GM23338 (cell line): ENCODE measurements at regions not wholly inside any gene's neighbourhood (a gene's known extent, or its start where the extent isn't known, plus 50 kb on each side); places are given as distances from the start of the nearest gene placed in this dataset.

Experiments used
- CREB1 ChIP-seq: fragments of 250-450 bp; sonication (Bioruptor Pico); IDR thresholded peaks from 2 replicates; pipeline ENCODE4 v1.5.0; 2020; ENCODE audit warnings: low read depth, mild to moderate bottlenecking, moderate library complexity
- CTCF ChIP-seq, 2 experiments: fragments of 200-600 bp in 1 of 2; sonication (generic) in 1 of 2; conservative IDR thresholded peaks; 2 replicates each; pipeline versions ENCODE4 v1.5.1 to v1.6.1; 2016 to 2017; ENCODE audit warnings: antibody characterized with exemption in 2 of 2, low read depth in 2 of 2, mild to moderate bottlenecking in 2 of 2, moderate library complexity in 1 of 2
- EZH2 ChIP-seq: fragments of 200-600 bp; sonication (generic); IDR thresholded peaks from one replicate; pipeline ENCODE4 v1.8.0; 2017; ENCODE audit warnings: antibody characterized with exemption, mild to moderate bottlenecking, low read depth; ENCODE audit not compliant: unreplicated experiment
- EZH2phosphoT487 ChIP-seq: fragments of 200-600 bp; sonication (generic); IDR thresholded peaks from one replicate; pipeline ENCODE4 v1.8.1; 2018; ENCODE audit warnings: antibody characterized with exemption; ENCODE audit not compliant: unreplicated experiment
- JUNB ChIP-seq: IDR thresholded peaks from one replicate; pipeline ENCODE4 v1.6.1; 2016; ENCODE audit warnings: antibody characterized with exemption; ENCODE audit not compliant: unreplicated experiment
- POLR2AphosphoS5 ChIP-seq: IDR thresholded peaks from 2 replicates; pipeline ENCODE4 v1.6.1; 2016; ENCODE audit warnings: antibody characterized with exemption, low read depth
- REST ChIP-seq: IDR thresholded peaks from one replicate; pipeline ENCODE4 v1.6.1; 2018; ENCODE audit warnings: antibody characterized with exemption; ENCODE audit not compliant: unreplicated experiment
- ZNF331 ChIP-seq: fragments of 250-450 bp; sonication (Bioruptor Pico); IDR thresholded peaks from 2 replicates; pipeline ENCODE4 v1.5.0; 2020; ENCODE audit warnings: low read depth, mild to moderate bottlenecking, moderate library complexity
- TF ChIP-seq, protein P1 (sequence below): IDR thresholded peaks from 2 replicates; pipeline ENCODE4 v1.6.1; 2016; ENCODE audit warnings: antibody characterized with exemption

DNA sequence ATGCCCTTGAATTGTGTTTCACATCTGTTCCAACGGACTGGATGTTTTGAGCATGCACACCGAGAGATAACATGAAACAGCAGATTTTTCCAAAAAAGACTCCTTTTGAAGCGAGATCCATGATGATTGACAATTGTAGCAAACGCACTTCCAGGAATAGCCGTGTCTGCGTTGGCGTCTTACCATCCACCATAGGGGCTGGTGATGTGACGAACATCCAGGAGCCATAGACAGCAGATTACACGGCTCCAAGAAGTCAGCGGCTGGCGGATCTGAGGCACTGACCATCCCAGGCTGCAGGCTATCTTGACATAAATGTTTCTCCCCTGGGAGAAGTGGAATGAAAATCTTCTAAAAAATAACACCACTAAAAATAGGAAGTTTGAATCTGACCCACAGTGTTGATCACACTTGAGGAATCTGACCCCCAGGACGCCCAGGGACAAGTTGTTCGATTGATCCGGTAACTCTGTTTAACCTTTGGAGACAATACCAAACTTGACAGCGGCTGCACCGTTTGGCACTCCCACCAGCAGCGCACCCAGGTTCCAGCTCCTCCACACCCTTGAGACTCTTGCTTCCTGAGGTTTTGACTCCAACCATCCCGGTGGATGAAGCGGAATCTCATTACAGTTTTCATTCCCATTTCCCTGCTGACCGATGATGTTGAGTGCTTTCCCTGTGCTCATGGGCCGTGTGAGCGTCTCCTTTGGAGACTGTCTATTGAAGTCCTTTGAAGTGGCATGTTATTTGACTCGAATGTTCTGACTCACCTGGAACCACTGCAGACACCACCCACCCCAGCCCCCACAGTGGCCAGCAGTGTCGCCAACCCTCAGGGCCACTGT lies 140.0 kb upstream of the GPC1 start:
- TF ChIP-seq EZH2 (no peak), CTCF (conservative IDR thresholded peaks at IDR 0.05; ENCODE audit: low read depth in 2 of 2) (no peak), POLR2AphosphoS5 (no peak), REST (no peak), JUNB (no peak), EZH2phosphoT487 (no peak), CREB1 (CRISPR knock-in tag) (no peak), ZNF331 (CRISPR knock-in tag) (no peak)
- TF ChIP-seq, protein P1, sequence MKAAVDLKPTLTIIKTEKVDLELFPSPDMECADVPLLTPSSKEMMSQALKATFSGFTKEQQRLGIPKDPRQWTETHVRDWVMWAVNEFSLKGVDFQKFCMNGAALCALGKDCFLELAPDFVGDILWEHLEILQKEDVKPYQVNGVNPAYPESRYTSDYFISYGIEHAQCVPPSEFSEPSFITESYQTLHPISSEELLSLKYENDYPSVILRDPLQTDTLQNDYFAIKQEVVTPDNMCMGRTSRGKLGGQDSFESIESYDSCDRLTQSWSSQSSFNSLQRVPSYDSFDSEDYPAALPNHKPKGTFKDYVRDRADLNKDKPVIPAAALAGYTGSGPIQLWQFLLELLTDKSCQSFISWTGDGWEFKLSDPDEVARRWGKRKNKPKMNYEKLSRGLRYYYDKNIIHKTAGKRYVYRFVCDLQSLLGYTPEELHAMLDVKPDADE, result no peak
